ENCODE measurements at regions not wholly inside any gene's neighbourhood (a gene's known extent, or its start where the extent isn't known, plus 50 kb on each side); places are given as distances from the start of the nearest gene placed in this dataset.

DNA sequence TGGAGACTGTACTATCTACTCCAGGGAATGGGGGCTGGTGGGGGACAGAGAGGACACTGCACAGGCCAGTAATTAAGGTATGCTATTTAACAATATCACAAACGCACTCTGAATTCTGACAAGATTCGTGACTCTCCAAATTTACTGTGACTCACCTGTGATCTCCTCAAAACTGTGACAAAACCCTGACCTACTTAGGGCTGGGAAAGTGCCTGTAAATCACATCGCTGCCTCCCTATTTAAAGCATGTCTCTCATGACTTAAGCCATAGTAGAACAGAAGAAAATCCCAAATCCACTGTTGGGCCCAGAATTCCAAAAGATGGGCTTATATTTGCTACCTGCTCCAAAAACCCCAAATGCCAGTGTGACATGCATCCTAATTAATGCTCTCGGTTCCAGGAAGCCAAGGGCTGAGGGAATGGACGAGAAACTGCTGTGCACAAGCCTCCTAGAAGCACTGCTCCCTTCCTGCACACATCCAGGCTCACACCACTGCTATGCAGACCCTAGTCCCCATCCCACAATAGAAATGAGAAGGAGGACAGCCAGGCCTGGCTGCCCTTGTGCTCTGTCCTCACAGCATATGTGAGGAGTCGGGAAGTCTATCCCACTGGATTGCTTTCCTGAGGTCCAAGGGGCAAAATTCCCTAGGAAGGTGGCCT lies 187.7 kb upstream of the CHRNA7 start:
- no peak overlapping the region for H3K4me3 ChIP-seq
- WGBS, 2 donors = 76 to 81% methylated on average over 6 of the region's 6 CpGs
- no peaks in the 10 kb centered on the region for H3K4me1 ChIP-seq
- TF ChIP-seq, protein P1, sequence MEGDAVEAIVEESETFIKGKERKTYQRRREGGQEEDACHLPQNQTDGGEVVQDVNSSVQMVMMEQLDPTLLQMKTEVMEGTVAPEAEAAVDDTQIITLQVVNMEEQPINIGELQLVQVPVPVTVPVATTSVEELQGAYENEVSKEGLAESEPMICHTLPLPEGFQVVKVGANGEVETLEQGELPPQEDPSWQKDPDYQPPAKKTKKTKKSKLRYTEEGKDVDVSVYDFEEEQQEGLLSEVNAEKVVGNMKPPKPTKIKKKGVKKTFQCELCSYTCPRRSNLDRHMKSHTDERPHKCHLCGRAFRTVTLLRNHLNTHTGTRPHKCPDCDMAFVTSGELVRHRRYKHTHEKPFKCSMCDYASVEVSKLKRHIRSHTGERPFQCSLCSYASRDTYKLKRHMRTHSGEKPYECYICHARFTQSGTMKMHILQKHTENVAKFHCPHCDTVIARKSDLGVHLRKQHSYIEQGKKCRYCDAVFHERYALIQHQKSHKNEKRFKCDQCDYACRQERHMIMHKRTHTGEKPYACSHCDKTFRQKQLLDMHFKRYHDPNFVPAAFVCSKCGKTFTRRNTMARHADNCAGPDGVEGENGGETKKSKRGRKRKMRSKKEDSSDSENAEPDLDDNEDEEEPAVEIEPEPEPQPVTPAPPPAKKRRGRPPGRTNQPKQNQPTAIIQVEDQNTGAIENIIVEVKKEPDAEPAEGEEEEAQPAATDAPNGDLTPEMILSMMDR (IDR thresholded peaks at IDR 0.05) = no peak
- no peak for TF ChIP-seq POLR2A (IDR thresholded peaks at IDR 0.05)
- H3K27ac ChIP-seq = no peak overlapping the region
- H3K36me3 ChIP-seq (ENCODE audit: low read depth, missing control alignments) = no peaks in the 10 kb centered on the region
- no peaks in the 10 kb centered on the region for H3K27me3 ChIP-seq
- H3K9me3 ChIP-seq = no peaks in the 10 kb centered on the region
- intact Hi-C loops (cut with DNase I; ENCODE audit: low total_unique reads) = no loop called here
- DNase-seq = no peak

DNA sequence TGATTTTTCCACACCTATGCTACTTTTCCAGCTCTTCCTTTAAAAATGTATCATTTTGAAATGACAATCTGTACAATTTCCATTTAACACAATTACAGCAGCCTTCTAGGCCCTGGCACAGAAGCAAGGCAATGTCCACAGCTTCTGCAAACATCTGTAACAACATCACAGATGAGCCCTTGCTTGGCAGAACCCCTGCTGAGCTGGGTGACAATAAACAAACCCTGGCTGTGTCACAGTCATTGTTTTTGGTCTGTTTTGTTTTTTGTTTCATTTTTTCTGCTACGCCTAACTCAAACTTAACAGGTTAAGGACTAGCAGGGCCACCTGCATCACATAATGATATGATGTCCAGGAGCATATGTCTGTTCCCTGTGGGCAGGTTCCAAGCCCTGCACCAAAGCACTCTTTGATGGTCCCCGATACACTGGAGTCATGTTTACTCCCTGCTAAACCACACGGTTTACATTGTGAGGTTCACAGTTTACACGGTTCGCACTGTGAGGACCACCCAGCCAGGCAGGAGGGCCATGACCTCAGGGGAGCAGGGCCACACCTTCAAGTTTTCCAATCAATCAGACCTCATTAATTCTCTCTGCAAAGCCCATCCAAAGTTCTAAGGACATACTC lies 186.8 kb upstream of the CHRNA7 start:
- intact Hi-C loops (cut with DNase I; ENCODE audit: low total_unique reads) = no loop called here
- WGBS, 2 donors = 69 to 76% methylated on average over 5 of the region's 5 CpGs
- TF ChIP-seq POLR2A (IDR thresholded peaks at IDR 0.05) = no peak

DNA sequence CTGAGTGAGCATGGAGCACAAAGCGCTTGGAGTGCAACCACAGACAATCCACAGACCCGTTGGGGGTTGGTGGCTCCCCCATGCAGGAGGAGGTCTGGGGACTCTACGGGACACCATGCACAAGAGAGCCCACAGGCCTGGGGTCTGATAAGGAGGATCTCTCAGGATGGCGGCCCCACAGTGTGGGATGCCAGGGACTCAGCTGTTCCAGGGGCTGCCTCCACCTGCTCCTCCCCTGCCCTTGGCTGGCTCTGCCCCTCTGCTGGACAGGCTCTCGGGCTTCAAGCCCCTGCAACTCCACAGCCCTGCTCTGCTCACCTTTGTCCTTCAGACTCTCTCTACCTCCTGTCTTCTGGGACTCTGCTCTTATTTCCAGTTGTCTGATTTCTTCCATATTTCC lies 184.5 kb upstream of the CHRNA7 start:
- WGBS, 2 donors = 94 to 100% methylated on average over 2 to 5 of the region's 5 CpGs
- Histone ChIP-seq H3K4me1 (no peaks in the 10 kb centered on the region), H3K27me3 (no peaks in the 10 kb centered on the region), H3K36me3 (ENCODE audit: low read depth, missing control alignments) (no peaks in the 10 kb centered on the region), H3K4me3 (no peak overlapping the region), H3K9me3 (no peaks in the 10 kb centered on the region), H3K27ac (no peak overlapping the region)
- TF ChIP-seq POLR2A (IDR thresholded peaks at IDR 0.05) = no peak
- TF ChIP-seq, protein P1 (IDR thresholded peaks at IDR 0.05) = no peak
- intact Hi-C loops (cut with DNase I; ENCODE audit: low total_unique reads) = no loop called here
- DNase-seq = no peak

More for the DNA sequence above, 186.8 kb upstream of the CHRNA7 start:
- H3K27me3 ChIP-seq = no peaks in the 10 kb centered on the region
- H3K4me1 ChIP-seq = no peaks in the 10 kb centered on the region
- H3K27ac ChIP-seq = no peak overlapping the region
- no peaks in the 10 kb centered on the region for H3K36me3 ChIP-seq (ENCODE audit: low read depth, missing control alignments)
- H3K4me3 ChIP-seq = no peak overlapping the region
- DNase-seq = no peak
- H3K9me3 ChIP-seq = no peaks in the 10 kb centered on the region

DNA sequence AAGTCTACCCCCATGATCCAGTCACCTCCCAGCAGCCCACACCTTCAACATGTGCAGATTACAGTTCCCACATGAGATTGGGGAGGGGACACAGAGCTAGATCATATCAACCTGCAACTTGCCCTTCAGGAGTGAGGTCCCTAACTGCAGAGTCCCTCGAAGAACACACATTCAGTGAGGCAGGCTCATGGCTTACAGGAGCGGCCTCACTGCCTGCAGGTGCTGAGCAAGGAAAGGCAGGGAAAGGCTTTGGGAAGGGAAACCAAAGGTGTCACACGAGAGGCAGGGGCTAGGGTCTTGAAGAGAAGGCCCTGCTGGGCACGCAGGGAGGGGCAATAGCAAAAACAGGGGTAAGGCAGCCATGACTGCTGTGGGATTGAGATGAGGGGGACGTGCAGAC lies 182.4 kb upstream of the CHRNA7 start:
- intact Hi-C loops (cut with DNase I; ENCODE audit: low total_unique reads) = no loop called here
- Histone ChIP-seq H3K4me1 (no peaks in the 10 kb centered on the region), H3K4me3 (no peak overlapping the region), H3K27ac (no peak overlapping the region), H3K9me3 (no peaks in the 10 kb centered on the region), H3K27me3 (no peaks in the 10 kb centered on the region), H3K36me3 (ENCODE audit: low read depth, missing control alignments) (no peaks in the 10 kb centered on the region)
- DNase-seq = no peak
- WGBS, 2 donors = 85 to 94% methylated on average over 5 of the region's 5 CpGs
- TF ChIP-seq, protein P1 (IDR thresholded peaks at IDR 0.05) = no peak
- no peak for TF ChIP-seq POLR2A (IDR thresholded peaks at IDR 0.05)

DNA sequence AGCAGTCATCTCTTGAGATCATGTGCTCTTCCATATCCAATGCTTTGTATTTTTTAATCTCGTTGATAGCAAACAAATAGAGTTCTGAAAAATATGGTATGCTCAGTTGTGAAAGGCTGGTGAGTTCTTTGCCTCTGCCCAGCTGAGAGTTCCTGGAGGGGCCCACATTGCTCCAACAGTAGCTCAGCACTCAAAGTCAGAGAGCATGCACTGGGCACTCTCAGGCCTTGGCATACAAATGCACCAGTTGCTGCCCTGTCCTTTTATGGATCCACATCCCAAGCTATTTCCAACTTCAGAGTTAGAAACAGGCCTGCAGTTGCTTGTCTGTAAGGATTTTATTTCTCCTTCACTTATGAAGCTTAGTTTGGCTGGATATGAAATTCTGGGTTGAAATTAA lies 181.7 kb upstream of the CHRNA7 start:
- Histone ChIP-seq H3K27ac (no peak overlapping the region), H3K36me3 (ENCODE audit: low read depth, missing control alignments) (no peaks in the 10 kb centered on the region), H3K4me1 (peaks cover 5% of the 10 kb centered on the region), H3K27me3 (no peaks in the 10 kb centered on the region), H3K9me3 (no peaks in the 10 kb centered on the region), H3K4me3 (no peak overlapping the region)
- intact Hi-C loops (cut with DNase I; ENCODE audit: low total_unique reads) = no loop called here
- 71 to 79% methylated on average over 1 of the region's 1 CpG for WGBS, 2 donors
- DNase-seq = no peak
- TF ChIP-seq, protein P1 (IDR thresholded peaks at IDR 0.05) = no peak
- TF ChIP-seq POLR2A (IDR thresholded peaks at IDR 0.05) = no peak

Data from testis (tissue), 2 donors.